GM23248 (cell line): ENCODE measurements at regions not wholly inside any gene's neighbourhood (a gene's known extent, or its start where the extent isn't known, plus 50 kb on each side); places are given as distances from the start of the nearest gene placed in this dataset.

Experiments
- DNase-seq: peaks from one replicate; pipeline ENCODE4 v3.0.0-alpha.2; 2015
- H2AFZ ChIP-seq: fragments of 200-600 bp; sonication (generic); 2 replicates; pipeline ENCODE4 v1.6.1; 2016; ENCODE audit warnings: antibody characterized with exemption
- H3F3A ChIP-seq: fragments of 200-600 bp; sonication (generic); 2 replicates; pipeline ENCODE4 v1.6.1; 2016; ENCODE audit warnings: mild to moderate bottlenecking, antibody characterized with exemption, mixed run types; ENCODE audit not compliant: insufficient read depth
- H3K27ac ChIP-seq: fragments of 200-600 bp; sonication (generic); 2 replicates; pipeline ENCODE4 v1.5.1; 2016; ENCODE audit warnings: mild to moderate bottlenecking
- H3K27me3 ChIP-seq: fragments of 200-600 bp; sonication (generic); replicated peaks from 2 replicates; pipeline ENCODE4 v1.6.1; 2016; ENCODE audit warnings: mild to moderate bottlenecking; ENCODE audit not compliant: insufficient read depth
- H3K36me3 ChIP-seq: fragments of 200-600 bp; sonication (generic); 2 replicates; pipeline ENCODE4 v1.6.1; 2016; ENCODE audit warnings: low read depth, mild to moderate bottlenecking
- H3K4me1 ChIP-seq: fragments of 200-600 bp; sonication (generic); 2 replicates; pipeline ENCODE4 v1.6.1; 2016; ENCODE audit warnings: mild to moderate bottlenecking; ENCODE audit not compliant: insufficient read depth
- H3K4me2 ChIP-seq: fragments of 200-600 bp; sonication (generic); one replicate; pipeline ENCODE4 v1.6.1; 2016; ENCODE audit warnings: mild to moderate bottlenecking; ENCODE audit not compliant: unreplicated experiment
- H3K4me3 ChIP-seq: fragments of 200-600 bp; sonication (generic); 2 replicates; pipeline ENCODE4 v1.5.1; 2016; ENCODE audit warnings: mild to moderate bottlenecking
- H3K79me2 ChIP-seq: fragments of 200-600 bp; sonication (generic); 2 replicates; pipeline ENCODE4 v1.6.1; 2016; ENCODE audit warnings: mild to moderate bottlenecking; ENCODE audit not compliant: insufficient read depth
- H3K9ac ChIP-seq: fragments of 200-600 bp; sonication (generic); 2 replicates; pipeline ENCODE4 v1.6.1; 2016; ENCODE audit warnings: mild to moderate bottlenecking
- H3K9me2 ChIP-seq: fragments of 200-600 bp; sonication (generic); 2 replicates; pipeline ENCODE4 v1.6.1; 2016; ENCODE audit warnings: mixed run types, mild to moderate bottlenecking, moderate library complexity; ENCODE audit not compliant: insufficient read depth
- H3K9me3 ChIP-seq: fragments of 200-600 bp; sonication (generic); one replicate; pipeline ENCODE4 v1.6.1; 2017; ENCODE audit warnings: low read depth
- H4K20me1 ChIP-seq: fragments of 200-600 bp; sonication (generic); 2 replicates; pipeline ENCODE4 v1.6.0; 2016; ENCODE audit not compliant: insufficient read depth
- EZH2 ChIP-seq: fragments of 200-600 bp; sonication (generic); IDR thresholded peaks from 2 replicates; pipeline ENCODE4 v1.6.1; 2018; ENCODE audit warnings: antibody characterized with exemption, mild to moderate bottlenecking; ENCODE audit not compliant: insufficient read depth, poor library complexity, severe bottlenecking
- EZH2phosphoT487 ChIP-seq: fragments of 200-600 bp; sonication (generic); IDR thresholded peaks from 2 replicates; pipeline ENCODE4 v1.6.1; 2018; ENCODE audit warnings: antibody characterized with exemption, moderate library complexity, mild to moderate bottlenecking, low read depth; ENCODE audit not compliant: insufficient read depth
- WGBS, 2 experiments: methylation state at CpG; one replicate each; pipeline ENCODE4 v1.1.6; 2015 to 2017; ENCODE audit warnings: low lambda C conversion rate in 2 of 2, low coverage in 1 of 2; ENCODE audit errors: missing lambda C conversion rate in 2 of 2; 5-methylcytosine and 5-hydroxymethylcytosine counted together
- in situ Hi-C: fragments of 300-500 bp; cut with MboI; formaldehyde crosslinking; loops from 2 replicates; pipeline ENCODE4 v1.15.0; 2020

GRCh38 chr5:57054671-57055070 lies 102.7 kb upstream of the MIER3 start:
- no peak for TF ChIP-seq EZH2
- no peak for TF ChIP-seq EZH2phosphoT487
- H3K27me3 ChIP-seq = no peaks in the 10 kb centered on the region
- no peak overlapping the region for H2AFZ ChIP-seq
- no peaks in the 10 kb centered on the region for H3K9me2 ChIP-seq
- in situ Hi-C loops = no loop called here
- no peaks in the 10 kb centered on the region for H3K4me1 ChIP-seq
- no peaks in the 10 kb centered on the region for H3K79me2 ChIP-seq
- H3K9me3 ChIP-seq = no peaks in the 10 kb centered on the region
- no peaks in the 10 kb centered on the region for H4K20me1 ChIP-seq
- no peak overlapping the region for H3K4me2 ChIP-seq
- no peak for DNase-seq
- no peaks in the 10 kb centered on the region for H3K36me3 ChIP-seq
- H3F3A ChIP-seq = no peaks in the 10 kb centered on the region
- 62 to 77% methylated on average over 1 of the region's 1 CpG for WGBS, 2 experiments
- no peak overlapping the region for H3K27ac ChIP-seq
- no peak overlapping the region for H3K9ac ChIP-seq
- no peak overlapping the region for H3K4me3 ChIP-seq

- Histone ChIP-seq H3K9me2 (no peaks in the 10 kb centered on the region), H3K79me2 (no peaks in the 10 kb centered on the region), H2AFZ (no peak overlapping the region), H3K27ac (no peak overlapping the region), H3F3A (no peaks in the 10 kb centered on the region), H3K9me3 (no peaks in the 10 kb centered on the region), H3K4me1 (no peaks in the 10 kb centered on the region), H3K9ac (no peak overlapping the region), H3K4me3 (no peak overlapping the region), H4K20me1 (no peaks in the 10 kb centered on the region), H3K27me3 (no peaks in the 10 kb centered on the region), H3K36me3 (no peaks in the 10 kb centered on the region), H3K4me2 (no peak overlapping the region)
- in situ Hi-C loops = no loop called here
- no peak for DNase-seq
- WGBS, 2 experiments = 16 to 26% methylated on average over 1 of the region's 1 CpG
- TF ChIP-seq EZH2 (no peak), EZH2phosphoT487 (no peak)
These were observed 103.8 kb upstream of the MIER3 start for GRCh38 chr5:57055731-57056130.

- in situ Hi-C loops = no loop called here
- H3F3A ChIP-seq = no peaks in the 10 kb centered on the region
- DNase-seq = no peak
- H3K79me2 ChIP-seq = no peaks in the 10 kb centered on the region
- H3K4me1 ChIP-seq = no peaks in the 10 kb centered on the region
- H3K27me3 ChIP-seq = peaks cover 3% of the 10 kb centered on the region; the same call in 1 of the 2 replicates
- H2AFZ ChIP-seq = no peak overlapping the region
- H3K9ac ChIP-seq = no peak overlapping the region
- no peak overlapping the region for H3K4me2 ChIP-seq
- H4K20me1 ChIP-seq = no peaks in the 10 kb centered on the region
- H3K27ac ChIP-seq = no peak overlapping the region
- WGBS, 2 experiments = 16 to 17% methylated on average over 2 of the region's 2 CpGs
- no peak overlapping the region for H3K4me3 ChIP-seq
- H3K9me3 ChIP-seq = no peaks in the 10 kb centered on the region
- TF ChIP-seq EZH2phosphoT487 (no peak), EZH2 (no peak)
- no peaks in the 10 kb centered on the region for H3K9me2 ChIP-seq
- H3K36me3 ChIP-seq = no peaks in the 10 kb centered on the region
These were observed 110.1 kb upstream of the GPBP1 start for GRCh38 chr5:57063773-57064172.

- H3K27ac ChIP-seq = no peak overlapping the region
- H4K20me1 ChIP-seq = no peaks in the 10 kb centered on the region
- H3F3A ChIP-seq = no peaks in the 10 kb centered on the region
- TF ChIP-seq EZH2phosphoT487 (no peak), EZH2 (no peak)
- in situ Hi-C loops = no loop called here
- no peak overlapping the region for H2AFZ ChIP-seq
- H3K9me2 ChIP-seq = no peaks in the 10 kb centered on the region
- 40 to 42% methylated on average over 6 of the region's 6 CpGs for WGBS, 2 experiments
- no peaks in the 10 kb centered on the region for H3K4me1 ChIP-seq
- no peaks in the 10 kb centered on the region for H3K9me3 ChIP-seq
- H3K27me3 ChIP-seq = peaks cover 2% of the 10 kb centered on the region; the same call in 1 of the 2 replicates
- no peaks in the 10 kb centered on the region for H3K36me3 ChIP-seq
- no peak overlapping the region for H3K4me3 ChIP-seq
- H3K79me2 ChIP-seq = no peaks in the 10 kb centered on the region
- DNase-seq = no peak
- no peak overlapping the region for H3K9ac ChIP-seq
- no peak overlapping the region for H3K4me2 ChIP-seq
These were observed 106.8 kb upstream of the GPBP1 start for GRCh38 chr5:57066924-57067596.

GRCh38 chr5:57067597-57067924 lies 106.3 kb upstream of the GPBP1 start:
- H3K36me3 ChIP-seq = no peaks in the 10 kb centered on the region
- H4K20me1 ChIP-seq = no peaks in the 10 kb centered on the region
- TF ChIP-seq EZH2phosphoT487 = no peak
- TF ChIP-seq EZH2 = no peak
- no peak for DNase-seq
- in situ Hi-C loops = no loop called here
- H2AFZ ChIP-seq = no peak overlapping the region
- H3K79me2 ChIP-seq = no peaks in the 10 kb centered on the region
- H3K27me3 ChIP-seq = no peaks in the 10 kb centered on the region; the same call in 1 of the 2 replicates
- H3K9ac ChIP-seq = no peak overlapping the region
- H3K27ac ChIP-seq = no peak overlapping the region
- H3K4me1 ChIP-seq = no peaks in the 10 kb centered on the region
- no peak overlapping the region for H3K4me3 ChIP-seq
- no peaks in the 10 kb centered on the region for H3K9me3 ChIP-seq
- H3F3A ChIP-seq = no peaks in the 10 kb centered on the region
- no peaks in the 10 kb centered on the region for H3K9me2 ChIP-seq
- H3K4me2 ChIP-seq = no peak overlapping the region
